GM19025 (cell line): ENCODE measurements at regions not wholly inside any gene's neighbourhood (a gene's known extent, or its start where the extent isn't known, plus 50 kb on each side); places are given as distances from the start of the nearest gene placed in this dataset.

Source experiments
- ATAC-seq: cut with Tn5 transposase; IDR thresholded peaks from one replicate; pipeline ENCODE4 v1.9.1; 2021; ENCODE audit warnings: mild to moderate bottlenecking, low read depth, moderate library complexity; ENCODE audit not compliant: unreplicated experiment

GRCh38 chr10:108904163-108904838 lies 1019.0 kb downstream of the XPNPEP1 start:
- ATAC-seq: no peak

- ATAC-seq: peak; percentile 71
These were observed 1020.6 kb downstream of the XPNPEP1 start for GRCh38 chr10:108902619-108903285.

- no peak for ATAC-seq
These were observed 1021.3 kb downstream of the XPNPEP1 start for GRCh38 chr10:108901781-108902618.

GRCh38 chr10:108899670-108900069 lies 1023.6 kb downstream of the XPNPEP1 start:
- no peak for ATAC-seq

- ATAC-seq: peak; percentile 77
These were observed 1028.7 kb downstream of the XPNPEP1 start for GRCh38 chr10:108894402-108895301.

GRCh38 chr10:108877095-108877561 lies 1046.2 kb downstream of the XPNPEP1 start:
- ATAC-seq: no peak

GRCh38 chr10:108872854-108873253 lies 1050.5 kb downstream of the XPNPEP1 start:
- no peak for ATAC-seq

GRCh38 chr10:108868881-108869280 lies 1054.4 kb downstream of the XPNPEP1 start:
- no peak for ATAC-seq

- no peak for ATAC-seq
These were observed 1060.5 kb downstream of the XPNPEP1 start for GRCh38 chr10:108862676-108863350.

GRCh38 chr10:108861181-108861754 lies 1062.0 kb downstream of the XPNPEP1 start:
- ATAC-seq: no peak

GRCh38 chr10:108852211-108852610 lies 1071.1 kb downstream of the XPNPEP1 start:
- ATAC-seq: peak; percentile 83

- peak; percentile 72 for ATAC-seq
These were observed 1073.0 kb downstream of the XPNPEP1 start for GRCh38 chr10:108850138-108850854.

GRCh38 chr10:108849688-108850087 lies 1073.6 kb downstream of the XPNPEP1 start:
- no peak for ATAC-seq

GRCh38 chr10:108849186-108849585 lies 1074.1 kb downstream of the XPNPEP1 start:
- no peak for ATAC-seq

- ATAC-seq: no peak
These were observed 1075.3 kb downstream of the XPNPEP1 start for GRCh38 chr10:108848046-108848445.

GRCh38 chr10:108840944-108841343 lies 1082.4 kb downstream of the XPNPEP1 start:
- ATAC-seq: no peak

- ATAC-seq: no peak
These were observed 1086.9 kb downstream of the XPNPEP1 start for GRCh38 chr10:108836362-108836761.

- ATAC-seq: no peak
These were observed 1101.3 kb downstream of the XPNPEP1 start for GRCh38 chr10:108822026-108822425.

- no peak for ATAC-seq
These were observed 1104.0 kb downstream of the XPNPEP1 start for GRCh38 chr10:108819302-108819701.
